Stimulated activated naive CD8-positive, alpha-beta T cell treated with anti-CD3 and anti-CD28 coated beads, Interleukin-15, Interleukin-2, amounts not matched to agents 100 U/mL and 50 U/mL, for 24 hours (primary cell): ENCODE measurements at regions not wholly inside any gene's neighbourhood (a gene's known extent, or its start where the extent isn't known, plus 50 kb on each side); places are given as distances from the start of the nearest gene placed in this dataset.
A peak's percentile ranks its signal among the peaks of the same experiment; 100 is the strongest.
"Not testable (repeated sequence)": the region's sequence is repeated elsewhere in the genome, so short reads cannot be mapped to it uniquely, and the experiment has no call there.

Source experiments
- ATAC-seq: fragments of 150-1000 bp; cut with Tn5 transposase; one replicate; pipeline ENCODE4 v1.10.0; 2021
- DNase-seq: peaks from one replicate; pipeline ENCODE4 v3.0.0; 2021

DNA sequence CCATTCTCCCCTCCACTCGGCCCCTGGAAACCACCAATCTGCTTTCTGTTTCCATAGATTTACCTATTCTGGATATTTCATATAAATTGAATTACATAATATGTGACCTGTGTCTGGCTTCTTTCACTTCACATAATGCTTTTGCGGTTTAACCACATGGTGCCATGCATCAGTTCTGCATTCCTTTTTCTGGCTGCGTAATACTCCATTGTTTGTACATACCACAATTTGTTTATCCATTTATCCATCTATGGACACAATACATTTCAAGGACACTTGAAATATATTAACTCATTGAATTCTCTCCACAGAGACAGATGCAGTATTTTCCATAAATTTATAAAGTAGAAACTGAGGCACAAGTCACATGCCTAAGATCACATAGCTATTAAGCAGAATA is 110.3 kb upstream of the ETV6 start:
- ATAC-seq, result no peak

DNA sequence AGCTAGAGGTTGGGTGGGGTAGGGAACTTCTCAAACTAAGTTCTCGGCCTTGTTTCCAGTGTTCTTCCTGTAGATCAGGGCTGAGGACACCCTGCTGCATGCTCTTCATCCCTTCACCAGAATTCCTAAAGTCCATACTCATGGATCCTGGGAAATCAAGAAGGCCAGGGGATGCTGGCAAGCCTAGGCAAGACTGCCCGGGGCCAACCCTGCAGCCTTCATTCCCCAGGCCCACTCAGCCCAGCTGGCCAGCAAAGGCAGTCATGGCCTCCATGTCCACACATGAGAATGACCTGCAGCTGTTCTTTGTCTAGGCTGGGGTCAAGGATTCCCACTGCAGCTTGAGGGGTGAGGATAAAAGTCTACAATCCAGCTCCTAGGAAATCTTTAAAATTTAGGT is 109.3 kb upstream of the ETV6 start:
- ATAC-seq, result no peak
- no peak for DNase-seq

More for the DNA sequence above, 110.3 kb upstream of the ETV6 start:
- DNase-seq, result no peak

DNA sequence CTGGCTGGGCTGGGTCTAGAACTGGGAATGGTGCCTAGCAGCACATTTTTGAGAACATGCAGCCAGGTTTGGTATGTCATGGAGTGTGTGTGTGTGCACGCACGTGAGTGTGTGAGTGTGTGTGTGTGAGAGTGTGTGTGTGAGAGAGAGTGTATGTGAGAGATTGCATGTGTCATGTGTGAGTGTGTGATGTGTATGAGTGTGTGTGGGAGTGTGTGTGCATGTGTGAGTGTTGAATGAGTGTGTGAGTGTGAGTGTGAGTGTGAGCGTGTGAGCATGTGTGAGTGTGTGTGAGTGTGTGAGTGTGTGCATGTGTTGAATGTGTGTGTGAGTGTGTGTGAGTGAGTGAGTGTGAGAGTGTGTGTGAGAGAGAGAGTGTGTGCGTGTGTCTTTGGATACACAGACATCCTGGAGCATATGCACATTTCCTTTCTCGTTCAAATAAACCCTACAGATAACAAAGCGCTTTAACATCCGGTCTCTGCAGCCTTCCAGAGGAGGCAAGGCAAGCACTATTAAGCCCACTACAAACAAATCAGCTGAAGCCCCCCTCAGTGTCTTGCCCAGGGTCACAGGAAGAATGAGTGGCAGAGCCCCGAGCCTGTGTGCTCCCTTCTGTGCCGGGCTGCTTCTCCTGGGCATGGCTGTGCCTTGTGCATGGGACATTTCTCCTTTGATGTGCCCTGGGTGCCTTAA is 108.7 kb upstream of the ETV6 start:
- no peak for DNase-seq

DNA sequence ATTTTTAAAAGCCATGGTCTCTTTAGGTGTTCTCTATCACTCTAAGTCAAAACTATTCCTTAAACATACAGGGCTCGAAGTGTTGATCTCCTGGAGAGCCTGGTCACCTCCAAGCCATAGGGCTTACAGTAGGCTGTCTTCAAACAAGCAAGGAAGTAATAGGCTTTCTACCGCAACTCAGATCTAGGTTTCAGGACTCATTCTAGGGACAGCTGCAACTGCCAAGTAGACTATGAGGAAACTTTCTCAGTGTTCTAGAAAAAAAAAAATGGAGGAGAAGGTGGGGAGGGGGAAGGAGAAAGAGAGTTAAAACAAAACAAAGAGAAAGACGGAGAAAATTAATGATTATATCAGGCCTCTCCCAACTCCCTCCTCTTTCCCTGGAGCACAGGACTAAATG is 106.9 kb upstream of the ETV6 start:
- ATAC-seq, result no peak
- no peak for DNase-seq

More for the DNA sequence above, 108.7 kb upstream of the ETV6 start:
- ATAC-seq, result no peak

DNA sequence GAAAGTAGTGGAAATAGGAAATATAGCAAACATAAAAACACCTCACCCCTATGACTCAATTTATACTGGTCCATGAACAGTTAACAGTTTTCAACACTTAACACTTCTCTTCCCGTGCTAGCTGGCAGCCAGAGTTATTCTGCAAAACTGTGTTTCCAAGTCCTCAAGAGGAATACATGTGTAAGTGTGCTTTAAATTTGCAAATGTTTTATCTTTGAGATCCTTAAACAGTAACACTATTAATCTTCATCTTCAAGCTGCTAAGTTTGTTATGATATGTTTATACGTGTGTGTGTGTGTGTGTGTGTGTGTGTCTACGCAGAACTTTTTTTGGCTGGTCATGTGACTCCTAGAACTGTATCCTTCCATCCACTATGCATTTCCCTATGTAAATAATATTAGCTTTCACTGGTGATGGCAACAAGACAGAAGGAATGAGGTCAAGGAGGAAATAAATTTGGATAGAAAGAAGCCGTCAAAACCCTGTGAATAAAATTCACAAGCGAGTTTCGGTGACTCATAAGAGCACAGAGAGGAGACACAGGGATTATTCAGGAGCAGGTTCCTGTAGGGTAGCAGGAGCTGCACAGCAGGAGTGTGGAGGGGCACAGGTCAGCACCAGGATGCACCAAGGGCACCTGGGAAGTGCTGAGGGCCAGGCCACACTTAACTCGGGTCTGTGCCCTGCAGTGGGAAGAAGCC is 105.9 kb upstream of the ETV6 start:
- DNase-seq, result no peak
- no peak for ATAC-seq

DNA sequence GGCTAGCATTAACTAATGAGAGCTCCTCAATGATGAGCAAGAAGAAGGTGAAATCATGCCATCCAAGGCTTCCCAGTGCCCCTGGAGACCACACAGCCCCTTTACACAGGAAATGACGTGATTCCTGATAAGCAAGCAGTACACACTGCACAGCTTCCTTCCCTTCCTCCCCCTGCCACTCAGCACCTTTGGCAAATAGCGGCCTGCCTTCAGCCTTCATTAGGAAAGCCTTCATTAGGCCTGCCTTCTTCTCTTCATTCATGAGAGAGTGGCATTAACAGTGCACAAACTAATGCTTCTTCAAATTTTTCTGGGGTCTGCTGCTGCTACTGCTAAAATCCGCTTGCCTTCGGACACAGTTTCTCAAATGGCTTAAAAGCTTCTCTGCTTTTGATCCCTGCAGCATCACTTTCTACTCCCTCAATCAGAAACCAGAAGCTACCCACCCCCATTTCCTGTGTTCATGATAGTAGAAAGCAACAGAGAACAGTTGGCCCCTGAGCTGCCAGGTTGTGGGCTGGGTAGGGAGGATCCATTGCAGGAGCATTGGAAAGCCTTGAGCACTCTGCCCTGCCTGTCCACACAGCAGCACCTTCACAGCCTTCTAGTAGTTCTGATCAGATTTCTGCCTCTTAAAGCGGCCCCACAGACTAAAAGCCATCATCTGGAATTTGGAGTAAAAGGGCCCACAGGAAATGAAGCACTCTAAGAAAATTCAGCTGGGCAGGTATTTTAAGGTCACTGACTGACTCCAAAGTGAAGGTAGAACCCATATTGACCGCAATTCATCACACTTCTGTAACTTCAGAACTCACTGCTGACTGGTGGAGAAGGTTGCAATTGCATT is 103.8 kb upstream of the ETV6 start:
- DNase-seq (peak; percentile 43), ATAC-seq (peak; percentile 93)

DNA sequence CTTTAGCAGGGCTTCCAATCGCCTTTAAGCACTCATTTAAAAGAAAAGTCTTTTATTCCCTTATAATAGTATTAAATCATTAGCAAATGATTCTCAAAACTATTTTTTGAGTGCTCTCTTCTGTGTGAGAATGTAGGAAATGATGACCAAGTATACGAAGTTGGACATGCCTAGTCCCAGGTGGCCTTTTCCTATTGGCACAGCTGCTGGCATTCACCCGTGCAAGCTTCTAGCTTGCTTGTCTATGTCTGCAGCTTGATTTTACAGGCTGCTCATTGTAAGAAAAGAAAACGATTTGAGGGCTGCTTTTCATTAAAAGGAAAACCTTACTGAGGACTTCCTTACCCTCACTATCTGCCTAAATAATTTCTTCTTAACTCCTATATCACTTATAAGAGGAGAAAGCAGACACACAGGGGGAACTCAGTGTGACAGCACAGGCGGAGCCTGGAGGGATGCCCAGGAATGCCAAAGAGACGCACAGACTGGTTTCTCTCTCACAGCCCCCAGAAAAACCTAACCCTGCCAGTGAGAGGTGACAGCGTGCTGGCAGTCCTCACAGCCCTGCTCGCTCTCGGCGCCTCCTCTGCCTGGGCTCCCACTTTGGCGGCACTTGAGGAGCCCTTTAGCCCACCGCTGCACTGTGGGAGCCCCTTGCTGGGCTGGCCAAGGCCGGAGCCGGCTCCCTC is 102.7 kb upstream of the ETV6 start:
- not testable (repeated sequence) for DNase-seq, ATAC-seq

DNA sequence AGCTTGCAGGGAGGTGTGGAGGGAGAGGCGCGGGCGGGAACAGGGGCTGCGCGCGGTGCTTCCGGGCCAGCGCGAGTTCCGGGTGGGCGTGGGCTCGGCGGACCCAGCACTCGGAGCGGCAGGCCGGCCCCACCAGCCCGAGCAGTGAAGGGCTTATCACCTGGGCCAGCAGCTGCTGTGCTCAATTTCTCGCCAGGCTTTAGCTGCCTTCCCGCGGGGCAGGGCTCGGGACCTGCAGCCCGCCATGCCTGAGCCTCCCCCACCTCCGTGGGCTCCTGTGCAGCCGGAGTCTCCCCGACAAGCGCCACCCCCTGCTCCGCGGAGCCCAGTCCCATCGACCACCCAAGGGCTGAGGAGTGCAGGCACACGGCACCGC is 102.2 kb upstream of the ETV6 start:
- ATAC-seq, DNase-seq: not testable (repeated sequence)

DNA sequence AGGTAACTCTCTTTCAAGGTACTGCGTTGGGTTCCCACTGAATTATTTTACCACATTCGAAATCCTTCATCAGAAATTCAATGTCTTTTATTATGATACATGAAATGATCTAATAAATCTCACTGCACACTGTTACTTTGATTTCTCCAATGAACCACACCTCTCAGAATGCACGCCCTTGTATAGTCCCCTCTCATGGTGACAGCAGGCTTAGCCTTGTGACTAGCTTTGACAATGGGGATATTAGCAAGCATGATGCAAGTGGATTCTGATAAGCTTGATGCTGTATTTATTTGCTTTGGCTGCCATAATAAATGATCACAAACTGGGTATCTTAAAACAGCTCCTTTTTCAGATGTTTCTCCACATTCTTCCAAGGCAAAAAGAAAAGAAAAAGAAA is 100.4 kb upstream of the ETV6 start:
- ATAC-seq (no peak), DNase-seq (no peak)

DNA sequence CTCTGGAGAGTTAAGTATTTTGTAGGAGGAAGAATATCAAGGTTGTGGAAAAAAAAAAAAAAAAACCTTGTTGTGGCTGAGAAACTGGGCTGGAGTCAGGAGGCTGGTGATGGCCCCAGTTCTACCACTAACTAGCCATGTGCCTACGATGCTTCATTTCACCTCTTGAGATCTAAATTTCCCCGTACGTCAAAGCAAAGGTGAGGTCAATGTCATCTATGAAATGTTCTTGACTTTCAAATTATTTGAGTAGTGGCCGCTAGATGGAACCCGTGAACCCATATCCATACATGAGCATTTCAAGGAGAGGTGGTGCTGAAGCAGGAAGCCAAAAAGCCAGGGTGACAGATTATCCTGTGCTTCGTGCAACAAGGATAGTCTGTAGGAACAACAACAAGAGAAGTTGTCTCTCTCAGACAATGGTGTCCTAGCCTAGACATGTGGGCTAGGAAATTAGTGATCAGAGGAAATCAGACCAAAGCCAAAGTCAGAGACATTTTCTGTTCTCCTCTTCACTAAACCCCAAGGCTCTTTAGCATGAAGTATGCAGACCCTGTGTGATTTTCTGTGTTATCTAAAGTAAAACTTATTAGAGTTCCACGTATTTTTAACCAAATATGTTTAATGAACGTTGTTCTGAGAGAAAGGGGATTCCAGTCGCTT is 95.5 kb upstream of the ETV6 start:
- DNase-seq, result peak; percentile 55
- peak; percentile 78 for ATAC-seq

DNA sequence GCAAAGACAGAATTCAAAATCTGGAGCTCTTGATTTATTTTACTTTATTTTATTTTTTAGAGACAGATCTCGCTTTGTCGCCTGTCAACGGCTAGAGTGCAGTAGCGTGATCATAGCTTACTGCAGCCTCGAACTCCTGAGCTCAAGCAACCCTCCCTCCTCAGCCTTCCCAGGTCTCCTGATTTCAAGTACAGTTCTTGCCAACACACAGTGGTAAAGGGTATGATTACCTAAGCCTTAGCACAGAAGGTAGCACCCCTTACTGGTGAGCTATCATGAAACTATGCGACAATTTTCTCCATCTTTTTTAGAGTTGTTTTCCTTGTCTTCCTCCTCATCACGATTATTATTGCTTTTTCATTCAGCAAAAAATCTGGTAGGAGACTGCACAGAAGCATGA is 94.3 kb upstream of the ETV6 start:
- no peak for ATAC-seq
- DNase-seq, result no peak

DNA sequence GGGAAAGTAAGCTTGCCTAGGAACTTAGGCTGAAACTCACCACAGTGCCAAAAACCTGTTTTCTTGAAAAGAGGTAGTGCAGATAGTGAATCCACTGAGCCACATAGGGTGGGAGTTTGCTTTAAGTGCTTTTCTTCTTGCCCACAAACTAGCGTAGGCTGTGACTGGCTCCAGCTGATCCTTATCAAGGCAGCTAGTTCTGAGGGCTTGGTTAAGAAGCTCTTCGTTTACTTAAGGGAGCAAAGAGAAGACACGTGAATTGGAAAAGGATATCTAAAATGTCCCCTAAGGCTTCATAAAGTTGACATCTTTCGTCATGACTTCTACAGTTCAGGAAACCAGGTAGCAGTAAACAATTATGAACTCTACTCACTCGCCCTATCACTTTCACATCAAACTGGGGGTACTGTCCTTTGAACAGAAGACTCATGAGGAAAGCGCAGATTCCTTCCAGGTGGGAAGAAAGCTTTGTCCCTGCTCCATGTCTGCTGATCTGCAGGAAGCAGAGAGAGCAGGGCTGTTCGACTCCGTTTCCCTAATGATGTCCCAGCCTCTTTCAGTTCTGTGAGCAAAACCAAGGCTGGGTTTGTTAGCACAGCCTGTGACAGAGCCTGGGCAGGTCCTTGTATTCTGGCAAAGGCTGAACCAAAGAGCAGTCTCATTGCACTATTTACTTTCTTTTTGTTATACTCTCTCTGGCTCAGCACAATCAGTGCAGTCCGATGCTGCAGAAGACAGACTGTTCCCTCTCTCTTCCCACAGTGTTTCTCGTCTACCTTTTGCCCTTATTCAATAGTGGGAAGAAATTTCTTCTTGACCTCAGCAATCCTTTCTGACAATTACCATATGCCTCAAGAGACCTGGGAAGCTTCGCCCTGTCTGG is 93.5 kb upstream of the ETV6 start:
- DNase-seq (no peak), ATAC-seq (peak; percentile 64)

DNA sequence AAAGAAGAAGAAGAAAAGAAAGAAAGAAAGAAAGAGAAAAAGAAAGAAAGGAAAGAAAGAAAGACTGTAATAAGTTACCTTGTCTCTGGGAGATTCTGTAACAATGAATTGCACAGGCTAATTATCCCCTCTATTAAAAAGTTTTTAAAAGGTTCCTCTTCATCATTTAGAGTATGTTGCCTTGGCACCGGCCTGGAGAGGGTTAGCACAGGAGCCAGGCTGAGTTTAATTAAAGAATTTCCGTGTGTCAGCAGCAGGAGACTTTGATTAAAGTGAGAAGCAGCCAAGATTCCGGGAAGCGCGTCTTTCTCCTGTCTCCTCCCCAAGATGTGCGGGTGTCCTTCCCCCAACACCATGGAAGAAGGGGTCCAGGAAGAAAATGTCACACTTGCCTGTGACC is 92.8 kb upstream of the ETV6 start:
- DNase-seq, result no peak
- ATAC-seq, result no peak

DNA sequence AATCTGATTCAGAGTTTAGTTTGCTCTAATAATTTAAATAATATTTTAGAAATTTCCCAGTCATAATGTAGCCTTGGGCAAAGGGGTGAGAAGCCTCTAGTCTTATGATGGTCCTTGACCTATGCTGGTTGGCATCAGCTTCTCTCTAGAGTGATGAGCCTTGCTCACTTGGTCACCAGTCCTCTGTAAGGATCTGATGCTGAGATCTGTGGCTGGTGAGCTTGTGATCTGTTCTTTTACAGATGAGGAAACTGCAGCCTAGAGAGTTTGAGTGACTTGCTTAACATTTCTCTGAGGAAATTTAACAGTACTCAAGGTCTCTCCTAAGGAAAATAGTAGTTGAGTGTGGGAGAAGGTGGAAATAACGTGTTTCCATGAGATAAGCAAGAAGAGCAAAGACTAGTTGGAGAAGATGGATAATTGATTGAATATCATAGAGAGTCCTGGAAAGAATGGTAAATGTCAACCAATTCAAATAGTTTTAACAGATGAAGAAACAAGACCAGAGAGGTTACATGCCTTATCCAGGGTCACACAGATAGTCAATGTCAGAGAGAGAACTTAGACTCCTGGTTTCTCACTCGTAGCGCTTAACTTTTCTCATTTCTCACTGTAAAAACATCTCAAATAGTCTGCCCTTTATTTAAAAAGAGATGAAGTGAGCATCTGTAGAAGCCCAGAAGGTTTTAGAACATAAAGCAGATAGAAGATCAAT is 89.7 kb upstream of the ETV6 start:
- no peak for ATAC-seq

DNA sequence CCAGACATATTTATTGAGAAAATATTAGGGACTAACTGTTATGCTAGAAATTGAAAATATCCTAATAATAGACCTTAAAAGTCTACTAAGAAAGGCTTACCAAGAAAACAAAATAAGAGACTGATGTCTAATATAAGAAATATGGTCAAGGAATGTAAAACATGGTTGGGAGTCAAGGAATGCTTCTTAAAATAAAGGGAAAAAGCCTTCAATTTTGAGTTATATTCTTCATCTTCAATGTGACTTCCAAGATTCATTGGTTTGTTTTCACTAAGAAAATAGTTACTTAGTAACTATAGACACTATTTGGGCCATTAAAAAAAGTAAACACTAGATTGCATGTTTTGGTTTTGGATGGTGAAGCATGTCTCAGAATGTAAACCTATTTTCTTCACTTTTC is 88.1 kb upstream of the ETV6 start:
- DNase-seq (no peak), ATAC-seq (no peak)

More for the DNA sequence above, 89.7 kb upstream of the ETV6 start:
- DNase-seq, result no peak

DNA sequence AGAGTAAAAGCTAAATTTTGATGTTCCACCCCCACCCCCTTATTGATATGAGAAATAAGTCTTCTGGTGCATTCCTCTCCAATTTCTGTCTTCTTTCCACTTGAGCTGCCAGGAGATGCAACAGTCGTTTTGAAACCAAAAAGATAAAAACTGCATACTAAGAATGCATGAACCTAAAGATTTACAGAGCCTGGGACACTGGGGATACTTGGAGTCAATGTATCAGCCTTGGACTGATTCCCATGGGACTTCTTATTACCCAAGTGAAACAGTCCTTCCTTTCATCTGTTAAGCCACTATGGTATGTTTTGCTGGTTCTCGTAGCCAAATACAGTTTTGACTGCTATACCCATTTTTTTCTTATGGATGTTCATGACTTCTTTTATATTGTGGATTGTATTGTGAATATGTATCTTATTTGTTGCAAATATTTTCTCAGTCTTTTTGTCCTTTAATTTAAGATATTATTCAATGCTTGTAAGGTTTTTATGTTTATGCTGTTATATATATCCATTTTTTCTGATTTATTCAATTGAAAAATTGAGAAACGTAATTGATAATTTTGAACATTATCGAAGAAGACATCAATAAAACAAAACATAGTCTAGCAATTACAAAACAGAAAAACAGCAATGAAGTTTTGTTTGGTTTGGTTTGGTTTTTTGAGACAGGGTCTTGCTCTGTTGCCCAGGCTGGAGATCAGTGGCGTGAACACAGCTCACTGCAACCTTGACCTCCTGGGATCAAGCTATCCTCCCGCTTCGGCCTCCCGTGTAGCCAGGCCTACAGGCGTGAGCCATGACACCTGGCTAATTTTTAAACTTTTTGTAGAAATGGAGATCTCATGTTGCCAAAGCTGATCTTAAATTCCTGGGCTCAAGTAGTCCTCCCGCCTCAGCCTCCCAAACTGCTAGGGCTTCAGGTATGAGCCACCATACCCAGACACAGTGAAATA is 85.4 kb upstream of the ETV6 start:
- no peak for DNase-seq
- no peak for ATAC-seq

DNA sequence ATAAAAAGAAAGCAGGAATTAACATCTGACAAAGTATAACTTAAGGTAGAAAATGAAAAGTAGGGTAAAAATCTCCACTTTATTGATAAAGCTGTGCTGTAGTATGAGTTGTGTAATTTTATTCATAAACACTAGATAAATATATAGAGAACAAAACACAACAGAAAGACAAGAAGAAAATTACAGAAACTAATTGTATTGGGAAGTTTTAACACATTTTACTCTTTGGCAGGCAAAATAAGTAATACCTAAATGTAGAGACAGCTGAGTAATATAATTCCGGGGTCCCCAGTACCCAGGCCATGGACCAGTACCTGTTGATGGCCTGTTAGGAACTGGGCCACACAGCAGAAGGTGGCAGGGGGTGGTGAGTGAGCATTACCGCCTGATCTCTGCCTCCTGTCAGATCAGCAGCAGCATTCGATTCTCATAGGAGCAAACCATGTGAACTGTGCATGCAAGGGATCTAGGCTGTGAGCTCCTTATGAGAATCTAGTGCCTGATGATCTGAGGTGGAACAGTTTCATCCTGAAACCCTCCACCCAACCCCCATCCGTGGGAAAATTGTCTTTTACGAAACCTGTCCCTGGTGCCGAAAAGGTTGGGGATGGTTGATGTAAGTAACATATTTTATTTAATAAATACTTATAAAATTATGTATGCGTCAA is 84.4 kb upstream of the ETV6 start:
- DNase-seq (no peak), ATAC-seq (no peak)

DNA sequence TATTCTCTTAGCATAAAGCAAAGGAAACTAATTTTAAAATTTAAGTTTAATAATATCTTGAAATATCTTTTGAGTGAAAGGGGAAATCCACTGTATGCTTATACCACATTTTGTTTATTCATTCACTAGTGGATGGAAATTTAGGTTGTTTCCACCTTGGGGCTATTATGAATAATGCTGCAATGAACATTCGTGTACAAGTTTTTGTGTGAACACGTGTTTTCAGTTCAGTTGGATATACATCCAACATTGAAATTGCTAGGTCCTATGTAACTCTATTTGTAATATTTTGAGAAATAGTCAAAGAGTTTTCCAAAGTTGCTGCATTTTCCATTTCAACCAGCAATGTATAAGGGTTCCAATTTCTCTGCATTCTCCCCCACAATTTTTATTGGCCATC is 83.7 kb upstream of the ETV6 start:
- DNase-seq (no peak), ATAC-seq (no peak)
